WTC11 (cell line): ENCODE measurements at regions not wholly inside any gene's neighbourhood (a gene's known extent, or its start where the extent isn't known, plus 50 kb on each side); places are given as distances from the start of the nearest gene placed in this dataset.

Source experiments
- ATAC-seq: fragments of 200-7000 bp; cut with Tn5 transposase; 2 replicates; pipeline ENCODE4 v1.10.0; 2021; ENCODE audit warnings: mild to moderate bottlenecking, moderate library complexity
- CTCF ChIA-PET: fragments of 300-600 bp; sonication (Branson Sonifier 250); formaldehyde crosslinking; loops from one replicate; lab custom pipeline; 2021; ENCODE audit warnings: antibody characterized with exemption; lab: Charles Lee
- POLR2A ChIA-PET: fragments of 350-600 bp; sonication (Branson Sonifier 250); formaldehyde crosslinking; loops from one replicate; lab custom pipeline; 2021; ENCODE audit warnings: antibody characterized with exemption; lab: Charles Lee
- DNase-seq: peaks from one replicate; pipeline ENCODE4 v3.0.0; 2021; ENCODE audit warnings: low spot score
- H3K27ac Mint-ChIP-seq: 2 replicates; pipeline ENCODE4 v1.8.0; 2021; ENCODE audit warnings: mixed read lengths
- H3K27me3 Mint-ChIP-seq: 2 replicates; pipeline ENCODE4 v1.8.0; 2021; ENCODE audit warnings: low read depth, mild to moderate bottlenecking, moderate library complexity, mixed read lengths
- H3K36me3 Mint-ChIP-seq: 2 replicates; pipeline ENCODE4 v1.8.0; 2021; ENCODE audit warnings: mixed read lengths
- H3K4me1 Mint-ChIP-seq: 2 replicates; pipeline ENCODE4 v1.8.0; 2022; ENCODE audit warnings: mixed read lengths
- H3K4me3 Mint-ChIP-seq: 2 replicates; pipeline ENCODE4 v1.8.0; 2021; ENCODE audit warnings: mild to moderate bottlenecking, moderate library complexity, mixed read lengths
- H3K9me3 Mint-ChIP-seq: 2 replicates; pipeline ENCODE4 v1.8.0; 2021; ENCODE audit warnings: mixed read lengths
- AR ChIP-seq: fragments of 250-450 bp; sonication (Bioruptor Pico); IDR thresholded peaks from 2 replicates; pipeline ENCODE4 v1.9.0; 2021; ENCODE audit warnings: mild to moderate bottlenecking
- ARID4B ChIP-seq: sonication (generic); formaldehyde crosslinking; IDR thresholded peaks from 2 replicates; pipeline ENCODE4 v1.8.0; 2023; ENCODE audit warnings: missing genetic modification reagents, mild to moderate bottlenecking, borderline replicate concordance
- ATF3 ChIP-seq: sonication (generic); formaldehyde crosslinking; conservative IDR thresholded peaks from 2 replicates; pipeline ENCODE4 v1.8.1; 2022; ENCODE audit warnings: mild to moderate bottlenecking, missing genetic modification reagents
- CBFB ChIP-seq: sonication (generic); formaldehyde crosslinking; IDR thresholded peaks from 2 replicates; pipeline ENCODE4 v1.8.1; 2022; ENCODE audit warnings: mild to moderate bottlenecking, low read depth, missing genetic modification reagents
- CREM ChIP-seq: sonication (generic); formaldehyde crosslinking; IDR thresholded peaks from 2 replicates; pipeline ENCODE4 v1.8.1; 2022; ENCODE audit warnings: mild to moderate bottlenecking, missing genetic modification reagents, moderate library complexity
- ESRRA ChIP-seq: sonication (generic); formaldehyde crosslinking; IDR thresholded peaks from 2 replicates; pipeline ENCODE4 v1.8.1; 2022; ENCODE audit warnings: mild to moderate bottlenecking, missing genetic modification reagents, borderline replicate concordance
- FOXK1 ChIP-seq: sonication (generic); formaldehyde crosslinking; IDR thresholded peaks from 2 replicates; pipeline ENCODE4 v1.8.0; 2022; ENCODE audit warnings: mild to moderate bottlenecking, moderate library complexity, missing genetic modification reagents
- FOXP4 ChIP-seq: sonication (generic); formaldehyde crosslinking; IDR thresholded peaks from 2 replicates; pipeline ENCODE4 v1.8.0; 2022; ENCODE audit warnings: mild to moderate bottlenecking, missing genetic modification reagents
- JAZF1 ChIP-seq: fragments of 250-450 bp; sonication (Bioruptor Pico); IDR thresholded peaks from 2 replicates; pipeline ENCODE4 v1.9.0; 2021; ENCODE audit warnings: moderate library complexity, mild to moderate bottlenecking, inconsistent platforms
- NFATC4 ChIP-seq: fragments of 250-450 bp; sonication (Bioruptor Pico); IDR thresholded peaks from 2 replicates; pipeline ENCODE4 v1.9.0; 2021; ENCODE audit warnings: mild to moderate bottlenecking
- NR1H2 ChIP-seq: sonication (generic); formaldehyde crosslinking; IDR thresholded peaks from 2 replicates; pipeline ENCODE4 v1.9.0; 2021; ENCODE audit warnings: mild to moderate bottlenecking, moderate library complexity, missing genetic modification reagents
- NR3C1 ChIP-seq: sonication (generic); formaldehyde crosslinking; conservative IDR thresholded peaks from 2 replicates; pipeline ENCODE4 v1.8.1; 2023; ENCODE audit warnings: low read depth, mild to moderate bottlenecking, missing genetic modification reagents
- PREB ChIP-seq: sonication (generic); formaldehyde crosslinking; IDR thresholded peaks from 2 replicates; pipeline ENCODE4 v1.8.1; 2022; ENCODE audit warnings: mild to moderate bottlenecking, missing genetic modification reagents, moderate library complexity, borderline replicate concordance
- RORB ChIP-seq: fragments of 250-450 bp; sonication (Bioruptor Pico); IDR thresholded peaks from 2 replicates; pipeline ENCODE4 v1.9.0; 2021; ENCODE audit warnings: mild to moderate bottlenecking
- TEAD1 ChIP-seq: sonication (generic); formaldehyde crosslinking; IDR thresholded peaks from 2 replicates; pipeline ENCODE4 v1.8.0; 2022; ENCODE audit warnings: mild to moderate bottlenecking, missing genetic modification reagents
- ZBTB21 ChIP-seq: sonication (generic); formaldehyde crosslinking; IDR thresholded peaks from 2 replicates; pipeline ENCODE4 v1.8.1; 2023; ENCODE audit warnings: mild to moderate bottlenecking, missing genetic modification reagents, borderline replicate concordance
- ZNF138 ChIP-seq: sonication (generic); formaldehyde crosslinking; conservative IDR thresholded peaks from 2 replicates; pipeline ENCODE4 v1.8.1; 2022; ENCODE audit warnings: mild to moderate bottlenecking, moderate library complexity, missing genetic modification reagents
- ZNF232 ChIP-seq: sonication (generic); formaldehyde crosslinking; IDR thresholded peaks from 2 replicates; pipeline ENCODE4 v1.8.0; 2022; ENCODE audit warnings: mild to moderate bottlenecking, missing genetic modification reagents
- ZNF396 ChIP-seq: fragments of 250-450 bp; sonication (Bioruptor Pico); IDR thresholded peaks from 2 replicates; pipeline ENCODE4 v1.8.0; 2021; ENCODE audit warnings: mild to moderate bottlenecking, moderate library complexity, borderline replicate concordance
- ZNF423 ChIP-seq: fragments of 250-450 bp; sonication (Bioruptor Pico); IDR thresholded peaks from 2 replicates; pipeline ENCODE4 v2.1.2; 2022; ENCODE audit warnings: mild to moderate bottlenecking, moderate library complexity
- ZSCAN18 ChIP-seq: fragments of 250-450 bp; sonication (Bioruptor Pico); IDR thresholded peaks from 2 replicates; pipeline ENCODE4 v2.1.2; 2022; ENCODE audit warnings: mild to moderate bottlenecking, moderate library complexity

- TF ChIP-seq NR3C1 (CRISPR knock-in tag) (no peak), ZNF396 (no peak), ZBTB21 (CRISPR knock-in tag) (no peak), CBFB (CRISPR knock-in tag) (no peak), ZNF423 (CRISPR knock-in tag) (no peak), AR (no peak), NFATC4 (no peak), JAZF1 (CRISPR knock-in tag) (no peak), TEAD1 (CRISPR knock-in tag) (no peak), FOXP4 (CRISPR knock-in tag) (no peak), RORB (CRISPR knock-in tag) (no peak)
- H3K4me3 Mint-ChIP-seq, result no peak overlapping the region
- ATAC-seq (no peak), DNase-seq (no peak)
- ChIA-PET POLR2A (no interaction called here), CTCF (no interaction called here)
- H3K9me3 Mint-ChIP-seq, result peaks cover 11% of the 10 kb centered on the region
- H3K4me1 Mint-ChIP-seq, result peaks cover 1% of the 10 kb centered on the region
- no peaks in the 10 kb centered on the region; the same call in 1 of the 2 replicates for H3K36me3 Mint-ChIP-seq
- H3K27ac Mint-ChIP-seq, result no peak overlapping the region
- H3K27me3 Mint-ChIP-seq, result no peaks in the 10 kb centered on the region
These were observed 2582.2 kb downstream of the PCDH7 start for GRCh38 chr4:33302321-33302720.

- H3K4me3 Mint-ChIP-seq, result no peak overlapping the region
- no peak overlapping the region for H3K27ac Mint-ChIP-seq
- H3K36me3 Mint-ChIP-seq, result no peaks in the 10 kb centered on the region; the same call in 1 of the 2 replicates
- TF ChIP-seq FOXK1 (CRISPR knock-in tag), result no peak
- ChIA-PET CTCF (no interaction called here), POLR2A (no interaction called here)
- H3K9me3 Mint-ChIP-seq, result peaks cover 13% of the 10 kb centered on the region
- DNase-seq, result no peak
- ATAC-seq, result no peak
- H3K4me1 Mint-ChIP-seq, result no peaks in the 10 kb centered on the region
- no peaks in the 10 kb centered on the region for H3K27me3 Mint-ChIP-seq
These were observed 2586.0 kb downstream of the PCDH7 start for GRCh38 chr4:33306131-33306530.

GRCh38 chr4:33316033-33316432 is 2595.9 kb downstream of the PCDH7 start:
- no peaks in the 10 kb centered on the region for H3K4me1 Mint-ChIP-seq
- H3K4me3 Mint-ChIP-seq, result no peak overlapping the region
- ChIA-PET CTCF (no interaction called here), POLR2A (no interaction called here)
- DNase-seq (no peak), ATAC-seq (no peak)
- no peaks in the 10 kb centered on the region for H3K27me3 Mint-ChIP-seq
- peaks cover 18% of the 10 kb centered on the region for H3K36me3 Mint-ChIP-seq
- peaks cover 32% of the 10 kb centered on the region for H3K9me3 Mint-ChIP-seq
- no peak overlapping the region for H3K27ac Mint-ChIP-seq
- no peak for TF ChIP-seq FOXK1 (CRISPR knock-in tag)
- no peak for TF ChIP-seq ESRRA
- TF ChIP-seq ZNF232 (CRISPR knock-in tag), result no peak
- no peak for TF ChIP-seq ATF3 (CRISPR knock-in tag)
- TF ChIP-seq CREM (CRISPR knock-in tag), result no peak
- TF ChIP-seq CBFB (CRISPR knock-in tag), result no peak
- no peak for TF ChIP-seq PREB
- no peak for TF ChIP-seq NR1H2 (CRISPR knock-in tag)
- no peak for TF ChIP-seq NR3C1 (CRISPR knock-in tag)
- TF ChIP-seq ARID4B (CRISPR knock-in tag), result no peak
- TF ChIP-seq ZSCAN18 (CRISPR knock-in tag), result no peak
- no peak for TF ChIP-seq ZNF138 (CRISPR knock-in tag)
